Peyer's patch (tissue), 4 donors: ENCODE measurements at regions not wholly inside any gene's neighbourhood (a gene's known extent, or its start where the extent isn't known, plus 50 kb on each side); places are given as distances from the start of the nearest gene placed in this dataset.

Source experiments
- POLR2A ChIP-seq, 2 donors: fragments of 450-650 bp; IDR thresholded peaks; one replicate each; pipeline ENCODE4 v1.5.1; 2017; ENCODE audit warnings: antibody characterized with exemption in 2 of 2, mild to moderate bottlenecking in 2 of 2, moderate library complexity in 2 of 2
- TF ChIP-seq, protein P1 (sequence below), 6 experiments: fragments of 450-650 bp in 4 of 6; fragments of 200-600 bp in 2 of 6; sonication (generic) in 1 of 6; IDR thresholded peaks; one replicate each; pipeline ENCODE4 v1.5.1; 2017 to 2019; ENCODE audit warnings: antibody characterized with exemption in 6 of 6, mild to moderate bottlenecking in 3 of 6, moderate library complexity in 1 of 6

DNA sequence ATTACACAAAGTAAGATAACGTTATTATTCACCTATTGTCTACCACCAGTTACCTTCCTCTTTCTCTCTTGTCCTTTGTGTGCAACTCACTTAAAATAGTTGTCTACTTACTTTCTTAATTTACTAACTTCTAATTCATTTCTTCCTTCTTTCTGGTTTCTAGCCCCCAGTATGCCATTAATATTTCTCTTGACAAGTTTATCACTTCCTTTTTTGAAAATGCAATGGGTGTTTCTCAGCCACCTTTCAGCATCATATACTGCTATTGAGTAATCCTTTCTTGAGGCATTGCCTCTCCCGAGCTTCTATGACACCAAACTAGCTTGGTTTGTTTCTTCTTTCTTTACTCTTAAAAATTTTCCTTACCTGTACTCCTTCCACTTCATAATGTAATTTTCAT lies 633.6 kb downstream of the TMTC2 start:
- TF ChIP-seq, protein P1, sequence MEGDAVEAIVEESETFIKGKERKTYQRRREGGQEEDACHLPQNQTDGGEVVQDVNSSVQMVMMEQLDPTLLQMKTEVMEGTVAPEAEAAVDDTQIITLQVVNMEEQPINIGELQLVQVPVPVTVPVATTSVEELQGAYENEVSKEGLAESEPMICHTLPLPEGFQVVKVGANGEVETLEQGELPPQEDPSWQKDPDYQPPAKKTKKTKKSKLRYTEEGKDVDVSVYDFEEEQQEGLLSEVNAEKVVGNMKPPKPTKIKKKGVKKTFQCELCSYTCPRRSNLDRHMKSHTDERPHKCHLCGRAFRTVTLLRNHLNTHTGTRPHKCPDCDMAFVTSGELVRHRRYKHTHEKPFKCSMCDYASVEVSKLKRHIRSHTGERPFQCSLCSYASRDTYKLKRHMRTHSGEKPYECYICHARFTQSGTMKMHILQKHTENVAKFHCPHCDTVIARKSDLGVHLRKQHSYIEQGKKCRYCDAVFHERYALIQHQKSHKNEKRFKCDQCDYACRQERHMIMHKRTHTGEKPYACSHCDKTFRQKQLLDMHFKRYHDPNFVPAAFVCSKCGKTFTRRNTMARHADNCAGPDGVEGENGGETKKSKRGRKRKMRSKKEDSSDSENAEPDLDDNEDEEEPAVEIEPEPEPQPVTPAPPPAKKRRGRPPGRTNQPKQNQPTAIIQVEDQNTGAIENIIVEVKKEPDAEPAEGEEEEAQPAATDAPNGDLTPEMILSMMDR (IDR thresholded peaks at IDR 0.05), result no peak
- no peak for TF ChIP-seq POLR2A (IDR thresholded peaks at IDR 0.05)
